Activated T-cell treated with anti-CD3 and anti-CD28 coated beads, Interleukin-2, amount 50 U/mL, for 48 hours (primary cell): ENCODE measurements at regions not wholly inside any gene's neighbourhood (a gene's known extent, or its start where the extent isn't known, plus 50 kb on each side); places are given as distances from the start of the nearest gene placed in this dataset.

Source experiments
- DNase-seq, 2 experiments: peaks; one replicate each; pipeline ENCODE4 v3.0.0-alpha.2; 2020

- no peak for DNase-seq
These were observed 114.4 kb upstream of the TCERG1L start for GRCh38 chr10:131425752-131426533.

GRCh38 chr10:131426534-131426898 lies 115.0 kb upstream of the TCERG1L start:
- no peak for DNase-seq

- no peak for DNase-seq
These were observed 115.8 kb upstream of the TCERG1L start for GRCh38 chr10:131427281-131427680.

DNA sequence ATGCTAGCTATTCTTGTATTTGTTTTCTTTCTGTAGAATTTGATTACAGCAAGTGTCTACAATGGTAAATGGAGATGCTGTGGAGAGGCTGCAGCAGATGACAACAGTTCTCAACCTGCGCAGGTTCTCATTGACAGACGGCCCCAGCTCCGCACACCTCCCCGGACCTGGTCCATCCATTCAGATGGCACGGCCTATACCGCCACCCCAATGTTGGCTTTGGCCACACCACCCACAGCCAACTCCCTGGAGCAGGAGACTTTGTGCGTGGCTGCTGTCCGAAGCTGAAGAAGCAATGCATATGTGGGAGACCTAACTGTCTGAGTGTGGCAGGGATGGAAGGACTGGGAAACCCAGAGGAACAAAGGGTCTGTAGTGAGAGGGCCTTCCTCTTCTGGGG lies 116.4 kb upstream of the TCERG1L start:
- DNase-seq = no peak

- DNase-seq = no peak
These were observed 117.6 kb upstream of the TCERG1L start for GRCh38 chr10:131429141-131429540.

- DNase-seq = no peak
These were observed 118.4 kb upstream of the TCERG1L start for GRCh38 chr10:131429942-131430341.

GRCh38 chr10:131430716-131431412 lies 119.3 kb upstream of the TCERG1L start:
- DNase-seq = no peak

DNA sequence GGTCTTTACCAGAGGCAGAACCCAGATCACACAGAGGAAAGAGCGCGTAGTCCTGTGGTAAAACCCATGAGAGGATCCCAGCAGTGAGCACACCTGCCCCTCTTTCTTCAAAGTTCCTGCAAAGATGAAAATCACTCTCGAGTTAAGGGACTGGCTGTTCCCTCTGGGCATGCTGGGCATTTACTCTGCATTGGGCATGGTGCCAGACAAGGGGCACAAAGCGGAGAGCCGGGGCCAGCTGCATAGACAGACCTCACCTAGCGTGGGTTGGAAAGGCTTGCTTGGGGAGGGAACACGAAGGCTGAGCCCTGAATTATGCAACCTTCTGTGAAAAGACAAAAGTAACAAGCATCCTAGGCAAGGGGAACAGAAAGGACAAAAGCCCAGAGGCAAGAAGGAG lies 120.0 kb upstream of the TCERG1L start:
- no peak for DNase-seq

DNA sequence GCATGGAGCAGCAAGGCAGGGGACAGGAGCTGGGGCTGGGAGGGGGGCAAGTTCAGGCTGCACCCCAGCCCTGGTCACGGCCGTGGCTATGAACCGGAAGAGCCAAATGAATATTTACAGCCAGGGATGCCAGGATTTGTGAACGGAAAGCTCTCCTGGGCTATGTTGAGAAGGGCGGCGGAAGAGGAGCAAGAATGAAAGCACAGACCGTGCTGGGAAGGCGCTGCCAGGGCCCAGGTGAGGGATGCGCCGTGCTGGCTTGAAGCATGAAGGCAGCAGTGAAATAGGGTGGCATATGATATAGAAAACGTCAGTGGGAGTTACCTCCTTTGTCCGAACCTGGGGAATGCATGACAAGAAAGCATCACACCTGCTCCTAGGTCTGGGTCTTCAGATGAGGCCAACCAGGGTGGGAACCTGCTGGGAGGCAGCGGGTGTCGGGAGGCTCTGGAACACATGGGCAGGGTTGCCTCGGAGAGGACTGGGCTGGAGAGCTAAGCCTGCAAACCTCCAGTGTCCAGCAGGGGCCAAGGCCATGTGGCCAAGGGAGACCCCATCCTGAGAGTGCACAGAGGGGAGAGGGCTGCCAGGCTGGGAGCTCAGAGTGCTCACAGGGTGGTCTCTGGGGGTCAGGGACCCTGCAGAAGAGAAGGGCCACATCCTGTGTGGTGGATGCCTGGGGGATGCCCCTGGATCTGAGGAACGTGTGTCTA lies 120.6 kb upstream of the TCERG1L start:
- no peak for DNase-seq

GRCh38 chr10:131433568-131433967 lies 122.0 kb upstream of the TCERG1L start:
- DNase-seq = no peak

DNA sequence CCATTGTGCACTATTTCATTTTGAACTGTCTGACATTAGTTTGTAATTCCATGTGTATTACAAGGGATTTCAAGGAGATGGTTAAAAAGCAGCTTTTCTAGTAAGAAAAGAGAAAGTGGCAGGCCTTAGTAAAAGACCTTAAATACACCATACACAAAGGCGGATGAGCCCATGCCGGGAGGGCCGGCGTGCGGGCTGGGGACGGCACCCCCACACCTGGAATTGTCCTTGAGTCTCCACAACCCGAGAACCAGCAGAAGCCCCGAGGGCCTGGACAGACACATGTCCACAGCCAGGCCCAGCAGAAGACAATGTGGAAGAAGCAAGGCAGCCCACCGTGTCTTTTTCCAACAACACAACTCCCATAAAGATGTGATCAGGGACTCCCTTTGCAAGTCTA lies 123.7 kb upstream of the TCERG1L start:
- DNase-seq = no peak

GRCh38 chr10:131435760-131436457 lies 124.4 kb upstream of the TCERG1L start:
- DNase-seq = no peak

DNA sequence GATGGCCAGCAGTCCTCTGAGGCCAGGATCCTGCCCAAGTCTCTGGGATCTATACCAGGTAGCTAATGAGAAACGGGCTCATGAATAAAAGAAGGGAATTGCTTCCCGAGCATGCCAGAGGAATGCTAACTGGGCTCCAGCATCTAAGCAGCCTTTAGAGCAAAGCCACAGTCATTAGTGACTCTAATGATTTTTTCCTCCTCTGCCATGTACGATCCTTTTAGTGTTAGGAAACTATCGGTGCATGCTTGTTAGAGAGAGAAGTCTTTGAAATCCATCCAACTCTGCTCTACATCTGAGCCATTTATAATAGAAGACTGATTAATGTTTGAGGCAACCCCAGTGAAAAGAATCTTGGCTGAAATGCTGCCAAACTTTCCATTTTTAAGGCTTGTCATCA lies 124.9 kb upstream of the TCERG1L start:
- DNase-seq = no peak

DNA sequence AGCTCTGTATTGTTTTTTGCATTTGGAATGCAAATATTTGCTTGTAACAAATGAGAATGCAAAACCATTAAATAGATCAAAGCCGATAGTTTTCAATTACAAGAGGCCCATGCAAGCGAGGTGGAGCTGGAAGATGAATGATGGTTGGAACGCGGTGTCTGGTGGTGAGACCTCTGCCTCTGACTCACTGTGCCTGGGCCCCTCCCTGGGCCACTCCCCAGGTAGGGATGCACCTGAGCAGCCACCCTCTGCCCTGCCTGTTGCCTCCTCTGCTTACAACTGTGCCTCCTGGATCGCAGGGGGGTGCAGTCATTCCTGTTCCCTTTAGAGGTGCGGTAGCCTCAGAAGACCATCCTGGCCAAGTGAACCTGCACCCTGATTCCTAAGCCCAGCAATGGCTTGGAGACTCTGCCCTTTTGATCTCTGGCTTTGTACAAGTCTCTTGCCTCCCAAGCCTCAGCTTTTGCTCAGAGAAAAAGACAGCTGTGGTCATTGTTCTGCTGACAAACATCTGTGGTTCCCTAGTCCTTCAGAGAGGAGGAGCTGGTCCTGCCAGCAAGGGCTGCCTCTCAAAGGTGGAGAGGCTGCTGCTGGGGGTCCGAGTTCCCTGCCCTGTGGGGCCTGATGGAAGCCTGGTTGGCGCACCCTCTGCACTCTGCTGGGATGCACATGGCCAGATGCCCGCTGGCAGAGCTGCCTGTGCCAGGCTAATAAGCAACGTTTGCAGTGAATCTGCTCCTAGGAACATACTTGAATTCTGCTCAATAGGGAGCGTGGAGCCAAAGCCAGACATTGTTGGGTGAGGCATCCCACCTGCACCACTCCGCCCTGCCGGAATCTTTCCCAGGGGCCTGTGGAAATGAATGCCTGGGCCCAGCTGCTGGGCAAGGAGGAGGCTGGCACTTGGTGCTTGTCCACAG lies 126.3 kb upstream of the TCERG1L start:
- no peak for DNase-seq

- no peak for DNase-seq
These were observed 127.1 kb upstream of the TCERG1L start for GRCh38 chr10:131438665-131439064.

GRCh38 chr10:131439705-131440104 lies 128.2 kb upstream of the TCERG1L start:
- DNase-seq = no peak

GRCh38 chr10:131440405-131441360 lies 129.2 kb upstream of the TCERG1L start:
- DNase-seq = no peak

GRCh38 chr10:131442271-131442670 lies 130.8 kb upstream of the TCERG1L start:
- no peak for DNase-seq

GRCh38 chr10:131444286-131444685 lies 132.8 kb upstream of the TCERG1L start:
- DNase-seq = no peak

DNA sequence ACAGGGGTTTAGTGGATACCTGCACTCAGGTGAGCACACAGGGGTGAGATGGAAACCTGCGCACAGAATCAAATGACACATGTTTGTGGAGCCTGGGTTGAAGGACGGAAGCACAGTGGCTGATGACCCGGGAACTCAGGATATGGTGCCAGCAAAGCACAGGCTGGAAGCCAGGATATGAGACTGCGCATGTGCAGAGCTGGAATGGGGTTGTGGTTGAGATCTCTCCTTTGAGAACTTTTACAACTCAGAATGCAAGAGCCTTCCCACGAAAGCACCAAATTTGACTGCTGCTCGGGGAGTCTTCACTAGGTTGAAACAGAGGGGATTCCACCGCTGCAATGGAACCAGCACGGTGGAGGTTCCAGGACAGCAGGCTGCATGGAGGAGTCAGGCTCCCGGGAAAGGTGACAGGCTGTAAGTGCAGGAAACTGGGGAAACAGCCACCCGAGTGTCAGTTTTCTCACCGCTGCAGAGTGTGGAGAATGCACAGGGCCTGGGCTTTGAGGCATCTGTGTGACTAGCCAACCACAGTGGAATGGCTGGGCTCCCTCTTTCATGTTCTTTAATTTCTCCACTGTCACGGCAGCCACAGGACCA lies 133.4 kb upstream of the TCERG1L start:
- no peak for DNase-seq

DNA sequence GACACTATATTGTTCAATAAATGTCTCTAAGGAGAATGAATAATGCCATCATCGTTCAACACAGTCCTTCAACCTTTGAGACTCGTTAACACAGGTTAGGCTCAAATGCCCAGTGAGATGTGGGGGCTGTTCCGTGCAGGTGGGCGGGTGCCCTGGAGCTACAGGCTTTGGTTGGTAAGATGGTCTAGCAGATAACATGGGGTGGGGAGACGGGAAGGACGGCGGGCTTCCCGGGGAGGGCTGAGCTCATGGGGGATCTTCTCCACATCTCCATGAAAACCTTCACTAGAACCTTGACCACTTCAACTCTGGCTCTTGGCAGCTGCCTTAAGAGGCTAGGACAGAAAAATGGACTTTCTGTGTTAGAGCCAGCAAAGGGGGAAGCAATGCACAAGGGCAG lies 134.1 kb upstream of the TCERG1L start:
- no peak for DNase-seq
